Stimulated activated CD4-positive, alpha-beta T cell treated with anti-CD3 and anti-CD28 coated beads, Interleukin-4, amount 100 ng/mL, for 24 hours (primary cell): ENCODE measurements at regions not wholly inside any gene's neighbourhood (a gene's known extent, or its start where the extent isn't known, plus 50 kb on each side); places are given as distances from the start of the nearest gene placed in this dataset.
"Not testable (repeated sequence)": the region's sequence is repeated elsewhere in the genome, so short reads cannot be mapped to it uniquely, and the experiment has no call there.

Experiments
- DNase-seq: peaks from one replicate; pipeline ENCODE4 v3.0.0-alpha.2; 2020

DNA sequence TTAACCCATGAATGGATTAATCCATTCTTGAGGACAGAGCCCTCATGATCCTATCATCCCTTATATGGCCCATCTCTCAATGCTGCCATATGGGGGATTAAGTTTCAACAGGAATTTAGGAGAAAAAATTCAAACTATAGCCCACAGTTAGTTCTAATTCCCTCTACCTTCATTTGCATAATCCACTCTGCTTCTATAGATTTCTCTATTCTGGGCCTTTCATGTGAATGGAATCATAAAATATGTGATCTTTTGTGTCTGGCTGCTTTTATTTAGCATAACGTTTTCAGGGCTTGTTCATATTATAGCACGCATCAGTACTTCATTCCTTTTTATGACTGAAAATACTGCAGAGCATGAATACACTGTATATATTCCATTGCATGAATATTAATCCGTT is 55.4 kb downstream of the CTSL start:
- no peak for DNase-seq

DNA sequence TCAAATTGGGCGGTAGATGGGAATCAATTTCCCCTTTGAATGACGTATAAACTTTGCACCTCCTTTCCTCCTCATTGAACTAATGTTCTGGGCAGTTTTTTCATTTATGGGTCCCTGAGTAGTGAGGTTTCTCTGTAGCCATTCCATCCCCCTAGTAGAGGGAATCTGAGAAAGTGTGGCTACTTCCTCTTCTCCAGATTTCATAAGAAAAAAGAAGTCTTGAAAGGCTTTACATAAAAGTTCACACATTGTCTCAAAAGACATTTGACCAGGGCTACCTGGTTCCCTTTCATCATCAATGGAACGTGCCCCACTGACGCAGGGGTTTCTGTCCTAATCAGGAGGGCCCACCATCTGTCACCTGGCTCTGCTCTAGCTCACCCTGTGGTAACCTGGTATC is 57.3 kb downstream of the CTSL start:
- DNase-seq, result no peak

DNA sequence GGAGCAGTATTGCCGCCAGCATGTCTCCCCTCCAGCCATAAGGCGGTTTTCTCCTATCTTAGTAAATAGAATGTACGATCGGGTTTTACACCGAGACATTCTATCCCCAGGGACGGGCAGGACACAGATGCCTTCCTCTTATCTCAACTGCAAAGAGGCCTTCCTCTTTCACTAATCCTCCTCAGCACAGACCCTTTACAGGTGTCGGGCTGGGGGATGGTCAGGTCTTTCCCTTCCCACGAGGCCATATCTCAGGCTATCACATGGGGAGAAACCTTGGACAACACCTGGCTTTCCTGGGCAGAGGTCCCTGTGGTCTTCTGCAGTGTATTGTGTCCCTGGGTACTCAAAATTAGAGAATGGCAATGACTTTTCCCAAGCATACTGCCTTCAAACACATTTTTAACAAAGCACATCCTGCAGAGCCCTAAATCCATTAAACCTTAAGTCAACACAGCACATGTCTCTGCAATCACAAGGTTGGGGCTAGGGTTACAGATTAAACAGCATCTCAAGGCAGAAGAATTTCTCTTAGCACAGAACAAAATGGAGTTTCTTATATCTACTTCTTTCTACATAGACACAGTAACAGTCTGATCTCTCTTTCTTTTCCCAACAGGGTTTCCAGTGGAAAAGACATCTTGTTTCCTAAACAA is 59.5 kb downstream of the CTSL start:
- DNase-seq, result not testable (repeated sequence)

DNA sequence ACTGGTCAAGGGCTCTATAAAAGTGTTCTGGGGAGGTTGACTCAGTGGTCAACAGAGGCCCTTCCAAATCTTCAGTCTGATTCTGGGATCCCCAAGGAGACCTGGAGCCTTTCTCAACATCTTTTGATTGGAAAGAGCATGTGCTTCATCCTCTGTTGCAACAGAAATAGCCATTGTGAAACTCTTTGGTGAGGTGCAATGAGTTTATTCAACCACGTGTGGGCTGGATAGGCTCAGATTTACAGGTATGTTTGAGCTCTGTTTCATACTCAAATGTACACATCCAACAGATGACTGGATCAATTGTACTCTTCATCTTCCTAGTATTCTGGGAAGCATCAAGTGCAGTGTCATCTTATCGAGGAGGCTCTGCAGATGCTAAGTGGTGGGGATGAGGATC is 60.5 kb downstream of the CTSL start:
- no peak for DNase-seq

DNA sequence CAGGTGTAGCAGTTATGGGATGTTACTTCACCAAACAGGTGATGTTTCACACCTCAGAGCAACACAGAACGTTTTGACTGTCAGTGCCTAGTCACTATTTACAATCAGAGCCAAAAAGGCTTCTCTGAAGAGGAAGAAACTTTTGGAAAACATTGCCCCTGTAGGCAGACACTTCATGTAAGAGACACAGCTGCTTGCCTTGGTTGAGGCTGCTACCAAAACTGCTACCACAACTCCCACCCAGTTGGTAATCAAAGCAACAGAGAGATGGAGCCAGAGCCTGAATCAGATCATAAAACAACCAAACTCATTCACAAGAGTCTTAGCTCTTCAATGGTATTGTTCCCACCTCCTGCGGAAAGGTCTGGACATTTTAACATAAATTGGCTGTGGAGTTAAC is 61.0 kb downstream of the CTSL start:
- DNase-seq, result no peak

DNA sequence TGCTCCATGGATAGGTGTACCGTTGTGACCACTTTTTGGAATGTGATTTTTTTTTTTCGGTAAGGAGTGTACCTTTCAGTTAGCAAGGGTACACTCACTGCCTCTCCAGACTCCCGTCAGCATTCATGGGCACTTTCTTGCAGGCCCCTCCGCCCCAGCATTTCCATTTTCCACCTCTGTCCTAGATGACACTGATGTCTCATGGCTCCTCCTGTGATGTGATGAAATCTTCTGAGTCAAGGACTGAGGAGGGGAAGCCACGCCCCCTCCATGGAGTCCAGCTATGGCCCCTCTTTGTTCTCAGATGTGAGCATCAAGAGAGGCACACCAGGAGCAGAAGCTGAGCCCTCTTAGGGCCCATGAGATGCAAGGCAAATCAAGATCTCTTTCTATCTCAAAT is 61.8 kb downstream of the CTSL start:
- DNase-seq, result no peak

DNA sequence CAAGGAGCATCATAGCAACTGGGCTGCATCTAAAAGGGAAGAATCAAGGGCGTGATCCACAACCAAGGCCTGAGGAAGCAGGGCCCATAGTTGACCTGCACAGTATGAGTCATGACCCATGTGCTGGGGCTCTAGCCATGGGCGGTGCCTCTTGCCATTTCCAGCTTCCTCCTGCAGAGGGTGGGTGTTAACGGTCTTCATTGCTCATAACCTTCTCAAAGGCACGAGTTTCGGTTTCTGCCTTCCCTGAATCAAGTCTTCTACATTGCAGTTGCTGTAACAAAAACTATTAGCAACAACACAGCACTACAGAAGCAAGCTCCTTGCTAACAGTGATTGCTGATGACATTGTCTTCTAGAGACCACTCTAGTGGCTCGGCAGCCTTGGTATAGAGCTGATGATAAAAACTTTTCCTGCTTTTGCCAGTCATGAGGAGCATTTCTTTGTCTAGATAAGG is 66.9 kb downstream of the CTSL start:
- peak; percentile 50 for DNase-seq

DNA sequence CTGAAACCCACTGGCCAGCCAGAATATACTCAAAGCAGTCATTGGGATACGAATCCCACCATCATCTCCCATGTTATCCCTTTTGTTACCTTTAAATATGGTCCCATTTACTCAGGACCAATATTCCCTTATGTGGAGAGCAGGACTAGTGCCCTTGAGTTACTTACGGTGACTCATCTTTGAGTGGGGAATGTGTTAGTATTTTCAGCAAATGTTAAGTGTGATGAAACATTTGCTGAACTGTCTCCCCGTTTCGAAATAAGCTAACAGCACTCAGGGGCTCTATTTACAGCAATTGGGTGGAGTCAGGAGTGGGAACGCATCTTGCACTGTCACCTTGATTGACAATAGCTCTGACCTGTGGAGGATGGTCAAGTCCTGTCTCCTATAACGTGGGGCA is 67.4 kb downstream of the CTSL start:
- no peak for DNase-seq

DNA sequence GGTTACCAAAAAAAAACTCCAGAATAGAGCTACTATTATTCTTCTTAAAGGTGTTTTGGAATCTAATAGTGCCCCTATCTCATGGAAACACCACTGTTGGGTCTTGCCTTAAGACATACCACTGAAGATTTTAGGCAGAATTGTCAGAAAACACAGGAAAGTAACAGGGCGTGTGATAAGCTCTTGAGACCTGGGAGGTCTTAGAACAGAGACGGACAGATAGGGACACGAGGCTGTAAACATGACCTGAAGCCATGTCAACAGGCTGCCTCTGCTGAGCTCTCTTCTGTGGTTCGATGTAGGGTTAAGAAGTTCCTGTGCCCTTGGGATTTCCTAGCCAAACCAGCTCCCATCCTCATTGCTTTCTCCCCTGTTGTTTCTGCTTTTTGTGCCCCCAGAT is 69.3 kb downstream of the CTSL start:
- no peak for DNase-seq

DNA sequence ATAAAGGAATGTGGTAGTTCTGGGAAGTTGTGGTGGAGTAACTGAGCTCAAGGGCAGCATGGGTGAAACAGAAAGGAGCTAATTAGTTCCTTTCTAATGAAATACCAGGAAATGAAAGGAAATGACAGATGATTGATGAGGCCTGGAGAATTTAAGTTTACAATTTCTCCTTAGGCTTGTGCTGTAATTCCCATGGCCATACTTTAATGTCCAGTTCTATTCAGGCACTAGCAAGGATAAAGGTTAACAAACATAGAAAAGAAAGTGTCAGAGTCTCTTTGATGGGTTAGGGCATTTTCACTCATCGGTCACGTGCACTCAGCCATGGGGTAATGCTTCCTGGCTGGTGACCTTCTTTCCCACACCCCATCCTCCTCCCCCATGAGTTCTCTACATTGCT is 70.3 kb downstream of the CTSL start:
- no peak for DNase-seq

DNA sequence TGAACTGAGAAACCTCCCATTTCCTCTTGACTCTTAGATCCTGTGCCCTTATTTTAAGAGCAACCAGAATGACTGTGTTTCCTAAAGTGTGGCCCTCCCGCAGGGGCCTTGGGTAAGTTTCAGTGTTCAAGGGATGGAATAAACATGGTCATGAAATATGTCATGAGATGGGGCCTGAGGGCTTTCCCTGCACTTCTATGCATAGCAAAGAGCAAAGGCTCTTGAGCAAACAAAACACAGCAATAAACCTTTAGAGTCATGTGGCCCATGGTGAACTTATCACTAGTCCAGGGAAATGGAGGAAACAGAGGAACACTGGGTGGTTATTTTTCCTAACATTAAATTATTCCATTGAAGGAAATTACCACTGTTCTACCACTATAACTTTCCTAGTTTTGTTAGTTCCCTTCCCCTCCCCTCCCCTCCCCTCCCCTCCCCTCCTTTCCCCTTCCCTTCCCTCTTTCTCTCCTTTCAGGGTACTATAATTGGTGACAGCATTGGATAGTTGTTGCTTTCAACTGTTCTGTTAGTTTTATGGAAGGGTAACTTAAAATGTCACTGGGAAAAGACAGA is 72.4 kb downstream of the CTSL start:
- no peak for DNase-seq

DNA sequence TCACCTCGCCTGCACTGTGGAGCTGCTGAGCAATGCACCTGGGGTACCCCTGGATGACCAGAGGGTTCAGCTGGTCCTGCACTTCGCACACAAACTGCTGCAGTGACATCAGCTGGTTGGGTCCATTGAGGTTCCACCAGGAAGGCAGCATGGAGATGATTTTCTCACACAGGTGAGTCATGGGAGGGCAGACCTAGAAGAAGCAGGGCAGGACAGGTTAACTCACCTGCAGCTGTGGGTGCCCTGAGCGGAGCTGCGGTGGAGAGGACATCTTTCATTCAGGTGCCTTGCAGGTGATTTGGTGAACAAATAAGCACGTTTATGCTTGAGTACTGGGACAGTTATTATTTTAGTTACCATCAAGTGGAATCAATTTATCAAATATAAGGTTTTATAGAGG is 73.6 kb downstream of the CTSL start:
- no peak for DNase-seq

DNA sequence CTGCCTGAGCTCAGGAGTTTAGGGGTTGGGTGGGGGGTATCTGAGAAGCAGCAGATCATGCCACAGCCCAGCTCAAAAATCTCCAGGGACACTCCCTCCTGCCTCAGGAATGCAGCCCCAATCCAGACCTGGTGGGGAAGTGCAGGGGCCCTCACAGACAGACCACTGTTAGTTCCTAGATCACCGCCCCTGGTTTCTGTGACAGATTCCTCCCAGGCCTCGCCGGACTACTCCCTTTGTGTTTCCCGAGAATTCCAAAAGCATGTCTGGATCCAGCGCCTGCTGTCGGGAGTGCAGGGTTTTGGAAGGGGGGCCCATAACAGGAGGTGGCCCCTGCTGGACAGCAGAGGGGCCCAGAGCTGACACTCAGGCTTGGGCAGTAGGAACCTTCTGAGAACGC is 74.5 kb downstream of the CTSL start:
- DNase-seq, result no peak

DNA sequence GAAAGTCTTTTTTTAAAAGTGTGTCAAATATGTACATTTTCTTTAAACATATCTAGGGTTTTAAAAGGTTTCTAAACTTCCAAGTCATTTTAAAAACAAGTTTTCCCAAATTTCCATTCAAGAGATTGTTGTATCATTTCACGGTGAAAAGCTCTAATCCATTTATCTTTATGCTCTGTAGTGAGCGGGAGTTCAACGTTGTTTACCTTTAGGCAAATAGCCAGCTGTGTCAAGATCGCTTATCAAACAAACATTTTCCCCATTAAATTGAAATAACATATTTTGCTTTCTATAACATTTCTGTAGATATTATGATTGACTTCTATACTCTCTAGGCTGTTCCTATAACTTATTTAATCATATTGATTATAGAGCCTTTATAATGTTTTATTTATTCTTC is 75.1 kb downstream of the CTSL start:
- no peak for DNase-seq

DNA sequence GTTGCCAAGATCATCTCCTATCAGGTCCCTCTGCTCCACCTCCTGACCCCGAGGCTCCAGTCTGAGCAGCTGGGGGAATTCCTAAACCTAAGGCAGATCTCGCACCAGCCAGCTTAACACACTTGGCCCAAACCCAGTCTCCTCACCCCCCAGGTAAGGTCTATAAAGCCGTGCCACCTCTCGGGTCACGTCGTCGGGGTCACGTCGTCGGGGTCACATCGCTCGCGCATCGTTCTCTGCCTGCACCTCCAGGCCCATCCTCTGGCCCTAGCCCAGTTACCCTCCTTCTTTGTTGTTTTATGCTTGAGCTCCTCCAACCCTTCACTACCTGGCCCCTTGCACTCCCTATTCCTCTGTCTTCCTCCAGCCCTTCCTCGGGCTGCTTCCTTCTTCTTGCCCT is 77.2 kb downstream of the CTSL start:
- no peak for DNase-seq

DNA sequence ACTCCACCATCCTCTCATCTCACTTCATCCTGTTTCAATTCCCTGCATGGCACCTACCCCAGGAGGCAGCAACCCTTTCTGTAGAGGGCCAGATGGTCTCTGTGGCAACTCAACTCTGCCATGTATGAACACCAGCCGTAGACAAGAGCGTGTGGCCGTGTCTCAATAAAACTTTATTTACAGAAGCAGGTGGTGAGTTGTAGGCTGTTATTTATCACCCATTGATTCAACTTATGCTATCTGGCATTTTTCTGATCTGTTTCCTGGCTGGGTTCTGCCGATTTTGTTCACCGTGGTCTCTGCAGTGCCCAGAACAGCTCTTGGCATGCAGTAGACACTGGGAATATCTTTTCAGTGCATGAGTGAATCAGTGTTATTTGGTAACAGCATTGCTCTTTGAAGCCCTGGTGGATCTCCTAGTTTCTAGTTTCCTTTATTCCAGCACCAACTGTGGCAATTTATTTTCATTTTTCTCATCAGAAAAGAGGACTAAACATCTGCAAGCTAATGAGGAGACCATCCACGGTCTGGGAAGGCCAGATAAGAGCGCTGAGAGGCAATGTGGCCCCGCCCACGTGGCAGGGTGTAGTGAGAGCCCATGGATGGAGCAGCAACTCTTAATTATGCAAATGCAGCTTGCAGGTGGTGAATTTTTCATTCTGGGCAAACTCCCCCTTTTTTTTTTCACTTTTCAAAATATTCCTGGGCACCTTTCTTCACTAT is 77.9 kb downstream of the CTSL start:
- DNase-seq, result no peak

DNA sequence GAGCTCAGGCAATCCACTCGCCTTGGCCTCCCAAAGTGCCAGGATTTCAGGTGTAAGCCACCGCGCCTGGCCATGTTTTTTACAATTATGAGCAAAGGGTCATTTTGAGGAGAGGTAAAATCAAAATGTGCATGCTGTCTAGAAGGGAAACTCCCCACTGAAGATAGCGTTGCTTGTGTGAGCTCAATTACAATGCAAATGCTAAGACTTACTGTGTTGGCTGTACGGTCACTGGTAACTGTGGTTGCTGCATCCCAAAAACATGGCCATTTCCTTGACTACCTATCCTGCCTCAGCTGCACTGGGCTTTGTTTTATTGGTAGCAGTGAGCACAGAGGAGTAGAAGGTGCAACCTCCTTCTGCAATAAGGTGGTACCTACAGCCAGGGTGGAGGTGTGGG is 77.4 kb upstream of the SPATA31E1 start:
- DNase-seq, result no peak

DNA sequence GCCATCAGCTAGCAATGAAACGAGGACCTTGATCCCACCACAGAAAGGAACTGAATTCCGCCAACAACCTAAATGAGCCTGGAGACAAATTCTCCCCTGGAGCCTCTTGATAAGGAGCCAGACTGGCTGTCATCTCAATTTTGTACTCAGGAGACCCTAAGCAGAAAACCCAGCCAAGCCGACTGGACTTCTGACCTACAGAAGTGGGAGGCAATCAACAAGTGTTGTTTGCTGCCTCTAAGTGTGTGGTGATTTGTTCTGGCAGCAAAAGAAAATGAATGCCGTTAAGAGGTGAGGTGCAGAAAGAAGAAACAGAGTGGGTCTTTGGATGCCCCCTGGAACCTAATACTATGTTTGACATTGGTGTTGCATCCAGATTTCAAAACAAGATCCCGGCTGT is 72.7 kb upstream of the SPATA31E1 start:
- no peak for DNase-seq

DNA sequence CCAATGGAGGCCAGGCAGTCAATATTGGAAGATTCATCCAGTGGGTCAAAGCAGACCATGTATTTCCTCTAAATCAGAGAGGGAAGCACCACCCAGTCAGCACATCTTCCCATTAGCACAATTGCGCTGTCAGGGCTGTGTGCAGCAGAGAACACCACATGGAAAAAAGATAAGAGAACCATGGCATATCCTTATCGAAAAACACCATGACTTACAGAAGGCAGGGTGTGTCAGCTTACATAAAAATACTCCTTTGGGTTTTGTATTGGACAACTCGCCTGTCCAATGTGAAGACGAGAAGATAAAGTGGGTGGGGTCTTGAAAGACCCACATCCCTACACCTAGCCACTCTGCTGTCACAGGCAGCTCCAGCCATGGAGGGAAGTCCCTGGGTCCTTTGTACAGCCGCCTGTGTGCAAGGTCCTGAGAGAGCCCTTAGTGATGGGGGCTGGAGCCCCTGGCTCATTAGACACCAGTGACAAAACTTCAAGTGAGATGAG is 71.9 kb upstream of the SPATA31E1 start:
- DNase-seq, result no peak

DNA sequence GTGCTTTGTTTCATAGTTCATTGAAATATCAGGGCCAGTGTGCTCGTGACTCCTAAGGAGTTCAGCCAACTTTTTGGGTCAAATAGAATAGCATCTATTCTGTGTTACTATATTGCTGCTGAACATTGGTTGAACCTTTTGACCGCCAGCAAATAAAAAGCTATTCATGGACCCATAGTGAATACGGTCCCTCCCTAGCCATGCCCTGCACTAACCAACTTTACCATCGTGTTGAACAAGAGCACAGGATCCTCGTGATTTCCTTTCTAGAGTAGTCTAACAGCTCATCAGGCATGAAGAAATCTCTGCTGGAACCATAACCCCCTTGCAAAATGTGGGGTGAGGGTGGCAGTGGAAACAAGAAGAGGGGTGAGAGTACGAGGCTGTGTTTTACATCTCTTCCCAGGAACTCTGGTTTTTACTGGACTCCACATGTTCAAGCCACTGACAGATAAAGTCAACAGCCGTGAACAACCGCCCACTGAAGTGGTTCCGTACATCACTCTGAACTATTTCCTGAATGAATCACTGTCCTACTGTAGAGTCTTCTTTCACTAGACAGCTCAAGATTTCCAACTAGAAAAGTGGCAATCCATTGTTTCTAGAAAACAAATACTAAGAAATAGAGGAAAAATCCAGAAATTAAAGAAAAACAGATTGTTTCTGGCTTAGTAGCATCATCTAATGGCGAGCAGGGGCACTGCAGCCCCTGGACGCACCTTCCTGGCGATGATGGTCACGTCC is 70.1 kb upstream of the SPATA31E1 start:
- DNase-seq, result peak; percentile 52

DNA sequence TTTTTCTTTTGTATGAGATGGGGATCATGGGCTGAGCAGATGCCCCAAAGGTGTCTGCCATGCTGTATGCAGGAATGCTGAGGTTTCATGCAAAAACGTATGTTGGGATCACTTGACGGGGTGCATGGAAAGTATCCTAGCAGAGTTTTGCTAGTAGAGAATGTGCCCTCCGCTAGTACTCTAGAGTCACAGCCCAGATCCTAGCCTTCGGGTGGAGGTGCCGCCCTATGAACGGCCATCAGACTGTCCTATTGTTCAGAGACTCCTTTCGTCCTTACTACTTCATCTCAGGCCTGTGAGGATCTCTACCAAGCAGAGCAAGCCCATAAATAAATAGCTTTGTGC is 69.6 kb upstream of the SPATA31E1 start:
- no peak for DNase-seq

DNA sequence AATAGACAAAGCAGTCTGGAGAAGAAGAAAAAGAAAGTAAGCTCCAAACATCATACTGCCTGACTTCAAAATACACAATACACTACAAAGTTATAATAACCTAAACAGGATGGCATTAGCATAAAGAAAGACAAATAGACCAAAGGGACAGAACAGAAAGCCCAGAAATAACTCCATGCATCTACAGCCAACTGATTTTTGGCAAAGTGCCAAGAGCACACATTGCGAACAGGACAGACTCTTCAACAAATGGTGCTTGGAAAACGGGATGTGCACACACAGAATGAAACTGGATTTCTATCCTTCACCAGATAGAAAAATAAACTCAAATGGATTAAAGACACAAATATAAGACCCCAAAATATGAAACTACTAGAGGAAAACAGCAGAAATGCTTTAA is 66.6 kb upstream of the SPATA31E1 start:
- no peak for DNase-seq

DNA sequence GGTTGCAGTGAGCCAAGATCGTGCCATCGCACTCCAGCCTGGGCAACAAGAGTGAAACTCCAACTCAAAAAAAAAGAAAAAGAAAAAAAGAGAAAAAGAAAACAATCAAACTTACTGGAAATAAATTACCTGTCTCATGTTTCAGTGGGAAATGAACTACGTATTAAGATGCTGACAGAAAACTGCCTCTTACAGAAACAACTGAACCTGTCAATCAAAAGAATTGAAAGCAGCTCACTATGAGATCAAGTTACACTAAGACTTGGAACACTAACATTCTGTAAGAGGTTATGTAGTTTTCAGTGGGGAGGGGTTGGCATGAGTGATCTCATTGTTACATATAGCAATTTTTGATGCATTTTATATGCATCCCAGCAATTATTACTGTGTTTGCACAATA is 64.4 kb upstream of the SPATA31E1 start:
- DNase-seq, result no peak
